ENCODE measurements at regions not wholly inside any gene's neighbourhood (a gene's known extent, or its start where the extent isn't known, plus 50 kb on each side); places are given as distances from the start of the nearest gene placed in this dataset.

DNA sequence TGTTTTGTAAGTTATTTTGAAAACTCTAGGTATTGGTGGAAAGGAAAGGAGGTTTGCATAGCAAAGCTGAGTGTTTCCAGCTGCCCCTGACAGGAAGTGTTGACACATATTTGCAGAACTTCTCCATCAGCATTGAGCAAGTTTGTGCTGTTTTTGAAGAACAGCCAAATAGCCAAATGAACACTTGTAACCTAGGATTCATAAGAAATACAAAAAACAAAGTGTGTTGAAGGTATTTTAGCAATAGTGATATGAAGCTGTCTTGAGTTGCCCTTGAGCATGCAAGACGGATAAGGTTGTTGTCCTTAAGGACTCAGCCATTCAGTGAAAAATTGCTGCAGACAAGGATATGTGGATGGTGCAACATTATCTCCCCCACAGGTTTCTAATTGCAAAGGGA is 68.3 kb upstream of the PGM2 start:
- TF ChIP-seq, protein P1, sequence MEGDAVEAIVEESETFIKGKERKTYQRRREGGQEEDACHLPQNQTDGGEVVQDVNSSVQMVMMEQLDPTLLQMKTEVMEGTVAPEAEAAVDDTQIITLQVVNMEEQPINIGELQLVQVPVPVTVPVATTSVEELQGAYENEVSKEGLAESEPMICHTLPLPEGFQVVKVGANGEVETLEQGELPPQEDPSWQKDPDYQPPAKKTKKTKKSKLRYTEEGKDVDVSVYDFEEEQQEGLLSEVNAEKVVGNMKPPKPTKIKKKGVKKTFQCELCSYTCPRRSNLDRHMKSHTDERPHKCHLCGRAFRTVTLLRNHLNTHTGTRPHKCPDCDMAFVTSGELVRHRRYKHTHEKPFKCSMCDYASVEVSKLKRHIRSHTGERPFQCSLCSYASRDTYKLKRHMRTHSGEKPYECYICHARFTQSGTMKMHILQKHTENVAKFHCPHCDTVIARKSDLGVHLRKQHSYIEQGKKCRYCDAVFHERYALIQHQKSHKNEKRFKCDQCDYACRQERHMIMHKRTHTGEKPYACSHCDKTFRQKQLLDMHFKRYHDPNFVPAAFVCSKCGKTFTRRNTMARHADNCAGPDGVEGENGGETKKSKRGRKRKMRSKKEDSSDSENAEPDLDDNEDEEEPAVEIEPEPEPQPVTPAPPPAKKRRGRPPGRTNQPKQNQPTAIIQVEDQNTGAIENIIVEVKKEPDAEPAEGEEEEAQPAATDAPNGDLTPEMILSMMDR (IDR thresholded peaks at IDR 0.05; ENCODE audit: extremely low read depth in 1 of 2, insufficient read depth in 1 of 2, low read depth in 1 of 2, low read length in 2 of 2): no peak
- TF ChIP-seq POLR2AphosphoS5 (IDR thresholded peaks at IDR 0.05; ENCODE audit: insufficient read depth, low read depth, low read length) (no peak), POLR2A (IDR thresholded peaks at IDR 0.05; ENCODE audit: low read depth, low read length) (no peak), JUN (IDR thresholded peaks at IDR 0.05; ENCODE audit: borderline replicate concordance, insufficient read depth, insufficient read length, low read depth) (no peak)

All from endothelial cell of umbilical vein (primary cell).